ENCODE measurements at regions not wholly inside any gene's neighbourhood (a gene's known extent, or its start where the extent isn't known, plus 50 kb on each side); places are given as distances from the start of the nearest gene placed in this dataset.

DNA sequence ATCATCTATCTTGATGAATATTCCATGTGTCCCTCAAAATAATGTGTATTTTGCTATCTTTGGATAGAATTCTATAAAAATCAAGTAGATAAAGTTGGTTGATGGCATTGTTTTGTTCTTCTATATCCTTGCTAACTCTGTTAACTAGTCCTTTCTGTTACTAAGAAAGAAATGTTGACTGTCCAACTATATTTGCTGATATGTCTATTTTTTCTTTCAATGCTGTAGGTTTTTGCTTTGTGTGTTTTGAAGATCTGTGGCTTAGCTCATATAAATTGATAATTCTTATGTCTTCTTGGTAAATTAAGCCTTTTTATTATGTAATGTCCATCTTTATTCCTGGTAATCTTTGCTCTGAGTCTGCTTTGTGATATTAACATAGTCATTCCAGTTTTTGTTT lies 70.9 kb downstream of the SUCNR1 start:
- Histone ChIP-seq H4K20me1 (ENCODE audit: insufficient read depth, low read length) (no peaks in the 10 kb centered on the region), H3K36me3 (ENCODE audit: insufficient read depth, low read length) (no peaks in the 10 kb centered on the region), H3K27ac (ENCODE audit: low read length) (no peak overlapping the region), H3K9ac (ENCODE audit: low read depth, low read length) (no peak overlapping the region), H3K27me3 (ENCODE audit: insufficient read depth, low read length, poor library complexity) (no peaks in the 10 kb centered on the region), H3K4me1 (ENCODE audit: insufficient read depth, low read length) (no peaks in the 10 kb centered on the region), H3K9me3 (ENCODE audit: insufficient read depth, low read length, severe bottlenecking) (no peaks in the 10 kb centered on the region), H3K4me3 (ENCODE audit: low read depth in 1 of 2, low read length in 2 of 2) (no peak overlapping the region), H3K79me2 (ENCODE audit: insufficient read depth, low read length) (no peaks in the 10 kb centered on the region), H3K4me2 (ENCODE audit: insufficient read depth, low read length) (no peak overlapping the region), H2AFZ (ENCODE audit: low read depth, low read length) (no peak overlapping the region)
- no peak for TF ChIP-seq CTCF (IDR thresholded peaks at IDR 0.05; ENCODE audit: borderline replicate concordance, extremely low read depth, low read length, poor library complexity, severe bottlenecking)
- no peak for TF ChIP-seq EZH2 (IDR thresholded peaks at IDR 0.05; ENCODE audit: borderline replicate concordance, low read depth, low read length, severe bottlenecking)
- ATAC-seq (ENCODE audit: insufficient read depth, low read depth) (no peak), DNase-seq (no peak)

DNA sequence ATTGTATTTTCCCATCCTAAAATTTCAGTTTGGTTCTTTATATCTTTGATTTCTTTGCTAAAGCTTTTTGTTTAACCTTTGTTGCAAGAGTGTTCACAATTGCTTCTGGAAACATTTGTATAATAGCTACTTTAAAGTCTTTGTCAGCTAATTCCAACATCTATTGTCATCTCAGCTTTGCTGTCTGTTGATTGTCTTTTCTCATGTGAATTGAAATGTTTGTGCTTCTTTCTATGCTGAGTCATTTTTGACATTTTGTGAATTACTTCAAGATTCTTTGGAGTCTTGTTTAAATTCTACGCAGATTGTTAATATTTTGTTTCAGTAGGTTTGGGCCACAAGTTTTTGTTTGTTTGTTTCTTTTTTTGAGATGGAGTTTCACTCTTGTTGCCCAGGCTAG lies 73.2 kb downstream of the SUCNR1 start:
- DNase-seq = no peak
- no peak overlapping the region for H2AFZ ChIP-seq (ENCODE audit: low read depth, low read length)
- no peaks in the 10 kb centered on the region for H3K4me1 ChIP-seq (ENCODE audit: insufficient read depth, low read length)
- H3K9ac ChIP-seq (ENCODE audit: low read depth, low read length) = no peak overlapping the region
- H3K79me2 ChIP-seq (ENCODE audit: insufficient read depth, low read length) = no peaks in the 10 kb centered on the region
- TF ChIP-seq CTCF (IDR thresholded peaks at IDR 0.05; ENCODE audit: borderline replicate concordance, extremely low read depth, low read length, poor library complexity, severe bottlenecking) = no peak
- no peak for TF ChIP-seq EZH2 (IDR thresholded peaks at IDR 0.05; ENCODE audit: borderline replicate concordance, low read depth, low read length, severe bottlenecking)
- no peaks in the 10 kb centered on the region for H3K9me3 ChIP-seq (ENCODE audit: insufficient read depth, low read length, severe bottlenecking)
- no peak overlapping the region for H3K4me3 ChIP-seq (ENCODE audit: low read depth in 1 of 2, low read length in 2 of 2)
- peaks cover 3% of the 10 kb centered on the region for H3K27me3 ChIP-seq (ENCODE audit: insufficient read depth, low read length, poor library complexity)
- no peak for ATAC-seq (ENCODE audit: insufficient read depth, low read depth)
- no peak overlapping the region for H3K4me2 ChIP-seq (ENCODE audit: insufficient read depth, low read length)
- no peaks in the 10 kb centered on the region for H4K20me1 ChIP-seq (ENCODE audit: insufficient read depth, low read length)
- H3K27ac ChIP-seq (ENCODE audit: low read length) = no peak overlapping the region
- no peaks in the 10 kb centered on the region for H3K36me3 ChIP-seq (ENCODE audit: insufficient read depth, low read length)

GRCh38 chr3:151949706-151950105 lies 76.3 kb downstream of the SUCNR1 start:
- no peak overlapping the region for H3K4me2 ChIP-seq (ENCODE audit: insufficient read depth, low read length)
- no peak overlapping the region for H3K4me3 ChIP-seq (ENCODE audit: low read depth in 1 of 2, low read length in 2 of 2)
- no peaks in the 10 kb centered on the region for H3K9me3 ChIP-seq (ENCODE audit: insufficient read depth, low read length, severe bottlenecking)
- H3K4me1 ChIP-seq (ENCODE audit: insufficient read depth, low read length) = no peaks in the 10 kb centered on the region
- no peak for TF ChIP-seq EZH2 (IDR thresholded peaks at IDR 0.05; ENCODE audit: borderline replicate concordance, low read depth, low read length, severe bottlenecking)
- DNase-seq (no peak), ATAC-seq (ENCODE audit: insufficient read depth, low read depth) (no peak)
- H3K79me2 ChIP-seq (ENCODE audit: insufficient read depth, low read length) = no peaks in the 10 kb centered on the region
- peaks cover 4% of the 10 kb centered on the region for H3K27me3 ChIP-seq (ENCODE audit: insufficient read depth, low read length, poor library complexity)
- H2AFZ ChIP-seq (ENCODE audit: low read depth, low read length) = no peak overlapping the region
- H3K9ac ChIP-seq (ENCODE audit: low read depth, low read length) = no peak overlapping the region
- H3K27ac ChIP-seq (ENCODE audit: low read length) = no peak overlapping the region
- H3K36me3 ChIP-seq (ENCODE audit: insufficient read depth, low read length) = no peaks in the 10 kb centered on the region
- no peaks in the 10 kb centered on the region for H4K20me1 ChIP-seq (ENCODE audit: insufficient read depth, low read length)

DNA sequence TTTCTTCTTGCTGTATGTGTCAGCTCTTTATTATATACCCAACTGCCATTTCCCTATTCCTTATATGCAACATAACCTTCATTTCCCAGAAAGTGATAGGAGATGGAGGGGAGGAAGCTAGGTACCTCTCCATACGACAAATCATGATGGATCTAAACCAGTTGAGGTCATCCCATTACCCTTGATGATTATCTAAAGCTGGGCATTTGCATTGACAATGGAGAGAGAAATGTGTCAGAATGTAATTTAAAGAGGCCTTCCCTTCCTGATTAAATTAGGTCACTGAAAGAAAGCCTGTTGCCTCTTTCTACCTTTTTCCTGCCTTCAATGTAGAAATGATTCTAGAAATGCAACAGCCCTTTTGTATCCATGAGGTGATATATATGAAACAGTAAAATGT lies 81.9 kb downstream of the SUCNR1 start:
- DNase-seq = no peak
- Histone ChIP-seq H4K20me1 (ENCODE audit: insufficient read depth, low read length) (no peaks in the 10 kb centered on the region), H3K4me1 (ENCODE audit: insufficient read depth, low read length) (no peaks in the 10 kb centered on the region), H3K9ac (ENCODE audit: low read depth, low read length) (no peak overlapping the region), H3K27me3 (ENCODE audit: insufficient read depth, low read length, poor library complexity) (peaks cover 4% of the 10 kb centered on the region), H3K36me3 (ENCODE audit: insufficient read depth, low read length) (no peaks in the 10 kb centered on the region), H3K4me3 (ENCODE audit: low read depth in 1 of 2, low read length in 2 of 2) (no peak overlapping the region), H3K79me2 (ENCODE audit: insufficient read depth, low read length) (no peaks in the 10 kb centered on the region), H2AFZ (ENCODE audit: low read depth, low read length) (no peak overlapping the region), H3K9me3 (ENCODE audit: insufficient read depth, low read length, severe bottlenecking) (no peaks in the 10 kb centered on the region), H3K27ac (ENCODE audit: low read length) (no peak overlapping the region), H3K4me2 (ENCODE audit: insufficient read depth, low read length) (no peak overlapping the region)
- TF ChIP-seq EZH2 (IDR thresholded peaks at IDR 0.05; ENCODE audit: borderline replicate concordance, low read depth, low read length, severe bottlenecking) = no peak
- no peak for TF ChIP-seq CTCF (IDR thresholded peaks at IDR 0.05; ENCODE audit: borderline replicate concordance, extremely low read depth, low read length, poor library complexity, severe bottlenecking)
- no peak for ATAC-seq (ENCODE audit: insufficient read depth, low read depth)

Measured in DND-41 (cell line).